PC-3 (cell line): ENCODE measurements at regions not wholly inside any gene's neighbourhood (a gene's known extent, or its start where the extent isn't known, plus 50 kb on each side); places are given as distances from the start of the nearest gene placed in this dataset.

ENCODE experiments used
- ATAC-seq: fragments of 200-7000 bp; cut with Tn5 transposase; 2 replicates; pipeline ENCODE4 v1.9.1; 2020; ENCODE audit warnings: mild to moderate bottlenecking, moderate library complexity
- BruUV-seq: library from RNA; stranded (reverse); fragments of 400-500 nt; replicated peaks from 2 replicates; lab custom pipeline; 2021; lab: Mats Ljungman, UMichigan
- CTCF ChIA-PET: fragments of 300-600 bp; sonication (Branson Sonifier 250); formaldehyde crosslinking; loops from one replicate; lab custom pipeline; 2022; ENCODE audit warnings: antibody characterized with exemption; lab: Charles Lee
- POLR2A ChIA-PET: fragments of 300-600 bp; sonication (Branson Sonifier 250); formaldehyde crosslinking; loops from one replicate; lab custom pipeline; 2022; ENCODE audit warnings: antibody characterized with exemption; ENCODE audit not compliant: unreplicated experiment; lab: Charles Lee
- DNase-seq: peaks from one replicate; pipeline ENCODE4 v3.0.0-alpha.2; 2015
- H2AFZ ChIP-seq: fragments of 300-600 bp; sonication (generic); 2 replicates; pipeline ENCODE4 v1.6.0; 2016; ENCODE audit warnings: antibody characterized with exemption, low read length
- H3F3A ChIP-seq: fragments of 300-600 bp; sonication (generic); one replicate; pipeline ENCODE4 v1.6.0; 2017; ENCODE audit warnings: antibody characterized with exemption, low read length, control low read depth, mild to moderate bottlenecking; ENCODE audit not compliant: unreplicated experiment
- H3K27ac ChIP-seq: fragments of 300-600 bp; sonication (generic); 2 replicates; pipeline ENCODE4 v1.5.1; 2016; ENCODE audit warnings: mild to moderate bottlenecking, low read length
- H3K27me3 ChIP-seq: fragments of 300-600 bp; sonication (generic); 2 replicates; pipeline ENCODE4 v1.6.1; 2016; ENCODE audit warnings: low read length, mixed read lengths
- H3K36me3 ChIP-seq: fragments of 300-600 bp; sonication (generic); 2 replicates; pipeline ENCODE4 v1.6.1; 2016; ENCODE audit warnings: low read depth, mixed run types, low read length, mixed read lengths
- H3K4me1 ChIP-seq: fragments of 300-600 bp; sonication (generic); 2 replicates; pipeline ENCODE4 v1.5.1; 2016; ENCODE audit warnings: low read length; ENCODE audit not compliant: insufficient read depth
- H3K4me2 ChIP-seq: fragments of 300-600 bp; sonication (generic); 2 replicates; pipeline ENCODE4 v1.6.0; 2016; ENCODE audit warnings: low read length
- H3K4me3 ChIP-seq: fragments of 300-600 bp; sonication (generic); 2 replicates; pipeline ENCODE4 v1.5.1; 2016; ENCODE audit warnings: mild to moderate bottlenecking, low read length, mixed read lengths
- H3K79me2 ChIP-seq: fragments of 300-600 bp; sonication (generic); 2 replicates; pipeline ENCODE4 v1.6.1; 2017; ENCODE audit warnings: low read length, mixed read lengths
- H3K9ac ChIP-seq: fragments of 300-600 bp; sonication (generic); 2 replicates; pipeline ENCODE4 v1.6.0; 2016; ENCODE audit warnings: mild to moderate bottlenecking, low read length
- H3K9me2 ChIP-seq: fragments of 300-600 bp; sonication (generic); replicated peaks from 2 replicates; pipeline ENCODE4 v1.6.1; 2016; ENCODE audit warnings: mixed run types, low read length, mixed read lengths
- H3K9me3 ChIP-seq: fragments of 300-600 bp; sonication (generic); 2 replicates; pipeline ENCODE4 v1.6.1; 2016; ENCODE audit warnings: low read length, mixed read lengths
- H4K20me1 ChIP-seq: fragments of 300-600 bp; sonication (generic); 2 replicates; pipeline ENCODE4 v1.6.1; 2016; ENCODE audit warnings: low read length, mixed read lengths
- CTCF ChIP-seq: fragments of 300-600 bp; sonication (generic); conservative IDR thresholded peaks from 2 replicates; pipeline ENCODE4 v1.5.1; 2017; ENCODE audit warnings: antibody characterized with exemption, low read depth, mild to moderate bottlenecking, low read length
- EZH2 ChIP-seq: fragments of 300-600 bp; sonication (generic); IDR thresholded peaks from one replicate; pipeline ENCODE4 v1.6.1; 2017; ENCODE audit warnings: antibody characterized with exemption, mild to moderate bottlenecking, low read length; ENCODE audit not compliant: unreplicated experiment
- EZH2phosphoT487 ChIP-seq: fragments of 300-600 bp; sonication (generic); IDR thresholded peaks from 2 replicates; pipeline ENCODE4 v1.6.1; 2018; ENCODE audit warnings: mild to moderate bottlenecking, antibody characterized with exemption, low read length, borderline replicate concordance
- intact Hi-C: fragments of 100-400 bp; cut with micrococcal nuclease; formaldehyde crosslinking; loops from 2 replicates; pipeline ENCODE4 v1.9.0; 2023

GRCh38 chr4:156329779-156330178, 376.1 kb upstream of the CTSO start:
- Histone ChIP-seq H3K36me3 (no peaks in the 10 kb centered on the region), H3K79me2 (no peaks in the 10 kb centered on the region), H3K9me2 (no peaks in the 10 kb centered on the region), H3K4me2 (no peak overlapping the region), H3K4me3 (no peak overlapping the region), H3K9ac (no peak overlapping the region), H3K27me3 (no peaks in the 10 kb centered on the region), H3K27ac (no peak overlapping the region), H3K9me3 (no peaks in the 10 kb centered on the region), H4K20me1 (no peaks in the 10 kb centered on the region), H3F3A (no peaks in the 10 kb centered on the region), H3K4me1 (peaks cover 4% of the 10 kb centered on the region; the same call in 1 of the 2 replicates), H2AFZ (no peak overlapping the region)
- no TSS peak for BruUV-seq
- intact Hi-C loops: no loop called here
- TF ChIP-seq EZH2phosphoT487 (no peak), CTCF (no peak), EZH2 (no peak)
- ATAC-seq (no peak), DNase-seq (peak; percentile 25)
- ChIA-PET CTCF (no interaction called here), POLR2A (no interaction called here)

- no peaks in the 10 kb centered on the region for H4K20me1 ChIP-seq
Observed at GRCh38 chr4:156328882-156329281, 375.2 kb upstream of the CTSO start.

More at GRCh38 chr4:156328882-156329281, 375.2 kb upstream of the CTSO start:
- H3K36me3 ChIP-seq: no peaks in the 10 kb centered on the region
- H3F3A ChIP-seq: no peaks in the 10 kb centered on the region
- no peaks in the 10 kb centered on the region for H3K27me3 ChIP-seq
- no TSS peak for BruUV-seq
- H3K9me2 ChIP-seq: no peaks in the 10 kb centered on the region
- no peak overlapping the region for H3K4me2 ChIP-seq
- no peak for DNase-seq
- no peaks in the 10 kb centered on the region for H3K79me2 ChIP-seq
- no peak for ATAC-seq
- no peak overlapping the region for H3K9ac ChIP-seq
- H3K4me3 ChIP-seq: no peak overlapping the region
- POLR2A ChIA-PET: no interaction called here
- no peaks in the 10 kb centered on the region for H3K9me3 ChIP-seq
- H2AFZ ChIP-seq: no peak overlapping the region
- TF ChIP-seq EZH2 (no peak), EZH2phosphoT487 (no peak), CTCF (no peak)
- no peak overlapping the region for H3K27ac ChIP-seq
- intact Hi-C loops: no loop called here
- CTCF ChIA-PET: no interaction called here
- peaks cover 4% of the 10 kb centered on the region; the same call in 1 of the 2 replicates for H3K4me1 ChIP-seq
